ENCODE measurements at regions not wholly inside any gene's neighbourhood (a gene's known extent, or its start where the extent isn't known, plus 50 kb on each side); places are given as distances from the start of the nearest gene placed in this dataset.

- WGBS, 4 donors, result 53 to 72% (median 64%) methylated on average over 3 of the region's 3 CpGs
- no peaks in the 10 kb centered on the region for H3K36me3 ChIP-seq
- no peak for ATAC-seq
These were observed 334.1 kb upstream of the B3GALT2 start for GRCh38 chr1:193520472-193520871.

GRCh38 chr1:193519922-193520321 lies 333.5 kb upstream of the B3GALT2 start:
- WGBS, 4 donors, result 92 to 98% (median 95%) methylated on average over 5 of the region's 5 CpGs
- Histone ChIP-seq H3K36me3 (no peaks in the 10 kb centered on the region), H3K4me1 (no peaks in the 10 kb centered on the region), H3K9me3 (peaks cover 0 to 3% (median 0%) of the 10 kb centered on the region in 12 donors), H3K27me3 (no peaks in the 10 kb centered on the region), H3K27ac (no peak overlapping the region), H3K4me3 (no peak overlapping the region)
- intact Hi-C loops (cut with DNase I), result no loop called here
- TF ChIP-seq CTCF (IDR thresholded peaks at IDR 0.05) (no peak), POLR2A (IDR thresholded peaks at IDR 0.05) (no peak)
- ATAC-seq (no peak), DNase-seq (no peak)

More at GRCh38 chr1:193520472-193520871, 334.1 kb upstream of the B3GALT2 start:
- no peak for DNase-seq
- Histone ChIP-seq H3K4me1 (no peaks in the 10 kb centered on the region), H3K27ac (no peak overlapping the region), H3K4me3 (no peak overlapping the region), H3K9me3 (peaks cover 0 to 3% (median 0%) of the 10 kb centered on the region in 12 donors), H3K27me3 (no peaks in the 10 kb centered on the region)
- TF ChIP-seq CTCF (IDR thresholded peaks at IDR 0.05), result no peak
- no peak for TF ChIP-seq POLR2A (IDR thresholded peaks at IDR 0.05)
- intact Hi-C loops (cut with DNase I), result no loop called here

GRCh38 chr1:193516755-193517388 lies 330.5 kb upstream of the B3GALT2 start:
- DNase-seq, result no peak

GRCh38 chr1:193514397-193514796 lies 328.0 kb upstream of the B3GALT2 start:
- TF ChIP-seq POLR2A (IDR thresholded peaks at IDR 0.05) (no peak), CTCF (IDR thresholded peaks at IDR 0.05) (no peak)
- peaks cover 0 to 7% (median 0%) of the 10 kb centered on the region in 12 donors for H3K9me3 ChIP-seq
- DNase-seq (no peak), ATAC-seq (no peak)
- H3K27ac ChIP-seq, result no peak overlapping the region
- intact Hi-C loops (cut with DNase I), result no loop called here
- no peaks in the 10 kb centered on the region for H3K27me3 ChIP-seq
- 87 to 91% (median 90%) methylated on average over 4 of the region's 4 CpGs for WGBS, 4 donors
- H3K4me3 ChIP-seq, result no peak overlapping the region
- no peaks in the 10 kb centered on the region for H3K36me3 ChIP-seq
- H3K4me1 ChIP-seq, result no peaks in the 10 kb centered on the region

More at GRCh38 chr1:193516755-193517388, 330.5 kb upstream of the B3GALT2 start:
- Histone ChIP-seq H3K27me3 (no peaks in the 10 kb centered on the region), H3K9me3 (peaks cover 0 to 3% (median 0%) of the 10 kb centered on the region in 12 donors), H3K27ac (no peak overlapping the region), H3K4me1 (no peaks in the 10 kb centered on the region), H3K4me3 (no peak overlapping the region), H3K36me3 (no peaks in the 10 kb centered on the region)
- no peak for TF ChIP-seq CTCF (IDR thresholded peaks at IDR 0.05)
- TF ChIP-seq POLR2A (IDR thresholded peaks at IDR 0.05), result no peak
- intact Hi-C loops (cut with DNase I), result no loop called here
- ATAC-seq, result no peak
- WGBS, 4 donors, result 93 to 94% (median 94%) methylated on average over 5 of the region's 5 CpGs

Data from heart left ventricle (tissue), 16 donors.